Thoracic aorta (tissue), 2 donors: ENCODE measurements at regions not wholly inside any gene's neighbourhood (a gene's known extent, or its start where the extent isn't known, plus 50 kb on each side); places are given as distances from the start of the nearest gene placed in this dataset.

Experiments
- ATAC-seq: fragments of 150-250 bp; one replicate; pipeline ENCODE4 v1.8.0; 2017; ENCODE audit warnings: low read depth; ENCODE audit not compliant: insufficient number of reproducible peaks, low FRiP score
- DNase-seq: peaks from one replicate; pipeline ENCODE4 v3.0.0-alpha.2; 2020; ENCODE audit warnings: low spot score
- H3K27ac ChIP-seq, 2 donors: fragments of 200-600 bp; sonication (generic); 1 replicate in 1 of 2; 2 replicates in 1 of 2; pipeline ENCODE4 v1.5.1; 2016; ENCODE audit warnings: mild to moderate bottlenecking in 2 of 2, moderate library complexity in 2 of 2
- H3K27me3 ChIP-seq: fragments of 200-600 bp; sonication (generic); replicated peaks from 2 replicates; pipeline ENCODE4 v1.6.0; 2016; ENCODE audit warnings: mild to moderate bottlenecking; ENCODE audit not compliant: insufficient read depth
- H3K36me3 ChIP-seq: fragments of 200-600 bp; sonication (generic); one replicate; pipeline ENCODE4 v1.5.1; 2016
- H3K4me1 ChIP-seq, 2 donors: fragments of 200-600 bp; sonication (generic); 1 replicate in 1 of 2; 2 replicates in 1 of 2; pipeline versions ENCODE4 v1.5.1 to v1.6.0; 2016; ENCODE audit warnings: low read depth in 2 of 2, mild to moderate bottlenecking in 1 of 2; ENCODE audit not compliant: control insufficient read depth in 1 of 2
- H3K4me3 ChIP-seq: fragments of 200-600 bp; sonication (generic); 2 replicates; pipeline ENCODE4 v1.5.1; 2016; ENCODE audit warnings: mild to moderate bottlenecking
- H3K9me3 ChIP-seq: fragments of 200-600 bp; sonication (generic); 2 replicates; pipeline ENCODE4 v1.5.1; 2016
- TF ChIP-seq, protein P1 (sequence below): fragments of 200-600 bp; sonication (generic); IDR thresholded peaks from one replicate; pipeline ENCODE4 v1.5.1; 2019; ENCODE audit warnings: antibody characterized with exemption

DNA sequence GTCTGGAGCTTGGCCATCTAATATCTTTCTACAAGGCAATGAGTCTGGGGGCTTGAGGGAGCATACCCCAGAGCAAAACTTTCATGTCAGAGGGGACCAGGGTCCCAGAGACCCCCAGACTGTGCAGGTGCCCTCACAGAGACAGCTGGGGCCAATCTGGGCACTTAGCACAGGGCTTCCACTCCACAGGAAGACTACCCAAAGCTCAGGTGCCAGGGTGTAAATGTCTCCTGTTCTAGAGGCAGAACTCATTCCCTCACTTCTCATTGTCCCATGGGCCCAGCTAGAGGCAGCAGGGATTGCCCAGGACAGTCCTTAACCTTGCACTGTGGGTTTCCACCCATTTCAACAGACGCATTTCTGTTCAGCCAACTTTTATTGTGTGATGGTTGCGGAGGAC lies 246.9 kb downstream of the ACTR3B start:
- Histone ChIP-seq H3K27me3 (no peaks in the 10 kb centered on the region), H3K9me3 (no peaks in the 10 kb centered on the region), H3K36me3 (no peaks in the 10 kb centered on the region), H3K4me3 (no peak overlapping the region), H3K27ac (no peak overlapping the region), H3K4me1 (no peaks in the 10 kb centered on the region)
- no peak for ATAC-seq
- TF ChIP-seq, protein P1, sequence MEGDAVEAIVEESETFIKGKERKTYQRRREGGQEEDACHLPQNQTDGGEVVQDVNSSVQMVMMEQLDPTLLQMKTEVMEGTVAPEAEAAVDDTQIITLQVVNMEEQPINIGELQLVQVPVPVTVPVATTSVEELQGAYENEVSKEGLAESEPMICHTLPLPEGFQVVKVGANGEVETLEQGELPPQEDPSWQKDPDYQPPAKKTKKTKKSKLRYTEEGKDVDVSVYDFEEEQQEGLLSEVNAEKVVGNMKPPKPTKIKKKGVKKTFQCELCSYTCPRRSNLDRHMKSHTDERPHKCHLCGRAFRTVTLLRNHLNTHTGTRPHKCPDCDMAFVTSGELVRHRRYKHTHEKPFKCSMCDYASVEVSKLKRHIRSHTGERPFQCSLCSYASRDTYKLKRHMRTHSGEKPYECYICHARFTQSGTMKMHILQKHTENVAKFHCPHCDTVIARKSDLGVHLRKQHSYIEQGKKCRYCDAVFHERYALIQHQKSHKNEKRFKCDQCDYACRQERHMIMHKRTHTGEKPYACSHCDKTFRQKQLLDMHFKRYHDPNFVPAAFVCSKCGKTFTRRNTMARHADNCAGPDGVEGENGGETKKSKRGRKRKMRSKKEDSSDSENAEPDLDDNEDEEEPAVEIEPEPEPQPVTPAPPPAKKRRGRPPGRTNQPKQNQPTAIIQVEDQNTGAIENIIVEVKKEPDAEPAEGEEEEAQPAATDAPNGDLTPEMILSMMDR: no peak
- no peak for DNase-seq

DNA sequence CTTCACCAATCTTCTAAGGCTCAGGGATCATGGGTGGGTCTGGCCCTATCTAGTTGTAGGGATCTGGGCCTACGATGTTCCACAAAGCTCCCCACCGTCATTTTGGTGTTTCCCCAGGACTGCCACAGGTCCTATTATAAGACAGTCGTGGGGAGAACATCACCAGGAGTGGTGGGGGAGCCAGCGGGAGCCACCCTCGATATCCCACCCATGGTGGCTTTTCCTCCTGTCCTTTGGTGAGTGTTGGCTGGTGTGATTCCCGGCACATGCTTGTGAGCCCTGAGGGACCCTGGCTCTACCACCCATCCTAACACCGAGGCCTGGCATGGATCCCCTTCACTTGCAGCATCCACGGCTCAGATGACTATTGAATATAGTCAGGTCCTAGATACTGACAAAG lies 247.4 kb downstream of the ACTR3B start:
- TF ChIP-seq, protein P1: no peak
- no peaks in the 10 kb centered on the region for H3K36me3 ChIP-seq
- H3K4me3 ChIP-seq: no peak overlapping the region
- DNase-seq (no peak), ATAC-seq (no peak)
- no peaks in the 10 kb centered on the region for H3K4me1 ChIP-seq
- no peaks in the 10 kb centered on the region for H3K27me3 ChIP-seq
- no peaks in the 10 kb centered on the region for H3K9me3 ChIP-seq
- no peak overlapping the region for H3K27ac ChIP-seq

DNA sequence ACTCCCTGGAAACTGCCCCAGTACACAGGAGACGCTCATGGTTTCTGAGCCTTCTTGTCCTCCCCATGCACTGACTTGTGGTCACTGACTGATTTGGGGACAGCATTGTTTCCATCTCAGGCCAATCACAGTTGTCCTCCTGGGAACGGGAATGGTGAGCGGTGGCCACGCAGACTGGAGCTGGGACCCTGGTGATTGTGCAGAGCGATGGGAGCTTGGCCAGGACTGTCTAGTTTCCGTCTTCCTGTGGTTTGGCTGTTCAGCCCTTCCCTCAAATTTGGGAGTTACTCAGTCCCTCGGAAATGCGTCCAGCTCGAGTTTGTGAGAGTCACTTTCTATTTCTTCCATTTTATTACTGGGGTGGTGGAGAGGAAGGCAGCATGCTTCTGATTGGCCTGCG lies 250.9 kb downstream of the ACTR3B start:
- Histone ChIP-seq H3K36me3 (no peaks in the 10 kb centered on the region), H3K4me1 (no peaks in the 10 kb centered on the region), H3K27ac (no peak overlapping the region), H3K4me3 (no peak overlapping the region), H3K27me3 (no peaks in the 10 kb centered on the region), H3K9me3 (no peaks in the 10 kb centered on the region)
- TF ChIP-seq, protein P1: no peak
- ATAC-seq: no peak
- no peak for DNase-seq

DNA sequence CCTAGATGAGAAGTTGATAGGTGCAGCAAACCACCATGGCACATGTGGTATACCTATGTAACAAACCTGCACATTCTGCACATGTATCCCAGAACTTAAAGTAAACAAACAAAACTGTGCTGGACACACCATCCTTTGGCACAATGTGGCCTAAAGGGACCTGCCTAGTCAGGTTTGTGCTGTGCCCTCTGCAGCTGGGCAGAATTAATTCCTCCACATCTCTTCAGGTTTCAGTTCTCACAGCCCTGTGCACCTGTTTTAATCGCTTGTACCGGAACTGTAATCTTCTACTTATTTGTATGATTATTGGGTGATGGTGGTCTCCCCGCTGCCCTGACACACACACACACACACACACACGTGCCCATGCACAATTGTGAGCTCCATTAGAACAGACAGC lies 252.7 kb downstream of the ACTR3B start:
- Histone ChIP-seq H3K9me3 (no peaks in the 10 kb centered on the region), H3K36me3 (no peaks in the 10 kb centered on the region), H3K27me3 (no peaks in the 10 kb centered on the region), H3K4me1 (no peaks in the 10 kb centered on the region), H3K4me3 (no peak overlapping the region), H3K27ac (no peak overlapping the region)
- TF ChIP-seq, protein P1: no peak
- ATAC-seq (no peak), DNase-seq (no peak)

DNA sequence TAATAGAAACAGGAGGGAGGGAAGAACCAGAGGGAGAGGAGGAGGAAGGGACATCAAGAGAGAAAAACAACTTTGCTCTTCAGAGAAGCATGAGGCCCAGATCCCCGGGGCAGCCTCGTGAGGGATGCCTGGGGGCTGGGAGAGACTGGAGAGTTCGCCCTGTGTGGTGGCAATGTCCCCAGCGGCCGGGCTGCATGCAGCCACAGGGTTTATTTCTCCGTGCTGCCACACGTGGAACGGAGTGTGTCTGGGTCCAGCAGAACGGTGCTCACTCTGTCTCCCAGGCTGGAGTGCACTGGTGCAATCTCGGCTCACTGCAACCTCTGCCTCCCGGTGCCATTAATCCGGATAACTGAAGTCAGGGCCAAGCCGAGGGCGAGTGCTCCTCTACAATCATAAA lies 257.7 kb downstream of the ACTR3B start:
- TF ChIP-seq, protein P1: no peak
- H3K27me3 ChIP-seq: no peaks in the 10 kb centered on the region
- no peaks in the 10 kb centered on the region for H3K36me3 ChIP-seq
- no peak overlapping the region for H3K27ac ChIP-seq
- no peak overlapping the region for H3K4me3 ChIP-seq
- no peaks in the 10 kb centered on the region for H3K4me1 ChIP-seq
- H3K9me3 ChIP-seq: no peaks in the 10 kb centered on the region
- DNase-seq (no peak), ATAC-seq (no peak)
